Immature natural killer cell (primary cell): ENCODE measurements at regions not wholly inside any gene's neighbourhood (a gene's known extent, or its start where the extent isn't known, plus 50 kb on each side); places are given as distances from the start of the nearest gene placed in this dataset.
"Not testable (repeated sequence)": the region's sequence is repeated elsewhere in the genome, so short reads cannot be mapped to it uniquely, and the experiment has no call there.

Experiments used
- DNase-seq, 3 donors: peaks; one replicate each; pipeline ENCODE4 v3.0.0; 2022; ENCODE audit warnings: mixed read lengths in 1 of 3
- H3K27ac Mint-ChIP-seq, 6 donors: one replicate each; pipeline ENCODE4 v1.8.0; 2020; ENCODE audit warnings: mixed read lengths in 6 of 6, mild to moderate bottlenecking in 5 of 6, inconsistent platforms in 4 of 6, moderate library complexity in 3 of 6
- H3K27me3 Mint-ChIP-seq, 3 donors: one replicate each; pipeline ENCODE4 v1.8.0; 2020 to 2021; ENCODE audit warnings: low read depth in 3 of 3, mild to moderate bottlenecking in 3 of 3, mixed read lengths in 3 of 3, moderate library complexity in 3 of 3, inconsistent platforms in 1 of 3
- H3K36me3 Mint-ChIP-seq, 3 donors: one replicate each; pipeline ENCODE4 v1.8.0; 2020; ENCODE audit warnings: mixed read lengths in 3 of 3, inconsistent platforms in 2 of 3, mild to moderate bottlenecking in 2 of 3
- H3K4me1 Mint-ChIP-seq, 2 donors: one replicate each; pipeline ENCODE4 v1.8.0; 2020; ENCODE audit warnings: inconsistent platforms in 2 of 2, mild to moderate bottlenecking in 2 of 2, mixed read lengths in 2 of 2, moderate library complexity in 1 of 2
- H3K4me3 Mint-ChIP-seq, 5 donors: one replicate each; pipeline ENCODE4 v1.8.0; 2020; ENCODE audit warnings: mild to moderate bottlenecking in 5 of 5, mixed read lengths in 5 of 5, inconsistent platforms in 3 of 5, moderate library complexity in 3 of 5
- H3K9me3 Mint-ChIP-seq, 6 donors: one replicate each; pipeline ENCODE4 v1.8.0; 2020; ENCODE audit warnings: mild to moderate bottlenecking in 6 of 6, mixed read lengths in 6 of 6, inconsistent platforms in 4 of 6, moderate library complexity in 3 of 6

DNA sequence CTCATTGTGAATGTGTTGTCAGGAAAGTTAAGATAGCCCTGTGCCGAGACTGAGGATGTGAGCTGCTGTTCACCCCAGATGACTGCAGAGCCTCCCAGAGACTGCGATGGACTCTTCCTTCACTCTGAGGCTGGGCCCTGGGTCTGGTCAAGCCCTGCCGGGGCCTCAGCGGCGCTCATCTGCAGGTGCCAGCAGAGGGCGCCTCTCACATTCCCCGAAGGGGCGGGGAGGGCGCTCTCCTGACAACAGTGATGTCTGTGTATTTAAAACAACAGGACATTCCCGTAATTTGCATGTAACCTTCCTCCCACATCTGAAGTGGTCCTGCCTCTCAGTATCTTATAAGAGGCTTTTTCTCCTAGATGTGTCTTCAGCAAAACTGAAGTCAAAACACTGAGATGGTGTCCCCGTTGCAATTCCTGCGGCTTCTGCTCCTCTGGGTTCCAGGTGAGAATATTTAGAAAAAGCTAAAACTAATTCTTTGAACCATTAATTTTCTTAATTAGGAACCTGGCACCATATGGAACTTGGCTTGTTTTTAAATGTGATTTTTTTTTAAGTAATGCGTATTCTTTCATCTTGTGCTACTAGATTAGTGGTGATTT lies 1377.9 kb downstream of the RPIA start:
- Mint-ChIP-seq H3K9me3 (peaks cover 0 to 7% (median 5%) of the 10 kb centered on the region in 6 donors), H3K27ac (no peak overlapping the region), H3K36me3 (no peaks in the 10 kb centered on the region), H3K4me3 (no peak overlapping the region), H3K27me3 (peaks cover 0 to 5% (median 2%) of the 10 kb centered on the region in 3 donors), H3K4me1 (no peaks in the 10 kb centered on the region)
- DNase-seq = no peak

DNA sequence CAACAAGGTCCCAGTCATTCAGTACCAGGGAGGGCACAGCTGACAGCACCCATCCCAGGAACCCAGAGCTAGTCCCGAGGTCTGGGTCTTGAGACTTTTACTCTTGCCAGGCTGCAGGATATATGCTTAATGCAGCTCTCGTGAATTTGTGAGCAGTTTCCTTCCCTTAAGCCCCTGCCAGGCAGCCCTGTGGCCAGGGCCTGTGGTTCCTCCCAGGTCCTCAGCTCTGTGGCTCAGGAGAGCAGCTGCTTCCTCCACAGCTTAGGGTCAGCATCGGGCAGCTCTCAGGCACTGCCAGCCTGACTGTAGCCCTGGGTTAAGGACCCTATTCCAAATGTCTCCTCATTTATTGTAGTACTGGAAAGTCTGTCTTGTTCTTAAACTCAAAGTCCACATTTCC lies 1384.8 kb downstream of the RPIA start:
- H3K27me3 Mint-ChIP-seq = peaks cover 0 to 2% (median 2%) of the 10 kb centered on the region in 3 donors
- no peak overlapping the region for H3K27ac Mint-ChIP-seq
- H3K9me3 Mint-ChIP-seq = peaks cover 0 to 13% (median 5%) of the 10 kb centered on the region in 6 donors
- no peaks in the 10 kb centered on the region for H3K36me3 Mint-ChIP-seq
- H3K4me1 Mint-ChIP-seq = no peaks in the 10 kb centered on the region
- H3K4me3 Mint-ChIP-seq = no peak overlapping the region
- DNase-seq = no peak

DNA sequence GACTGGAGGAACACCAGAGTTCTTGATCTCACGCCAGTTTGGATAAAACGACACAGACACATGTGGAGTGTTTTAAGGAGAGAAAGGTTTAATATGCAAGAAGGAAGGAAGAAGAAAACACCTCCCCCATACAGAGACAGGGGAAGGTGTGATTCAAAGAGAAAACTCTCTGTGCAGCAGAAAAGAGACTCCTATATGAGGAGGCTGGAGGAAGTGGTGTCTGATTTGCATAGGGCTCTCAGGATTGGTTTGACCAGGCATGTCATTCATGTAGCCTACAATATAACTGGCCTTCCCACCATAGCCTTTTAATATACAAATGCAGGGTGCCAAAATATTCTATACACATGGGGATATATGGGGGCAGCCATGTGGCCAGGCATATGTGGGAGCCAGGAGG lies 1386.5 kb downstream of the RPIA start:
- H3K9me3 Mint-ChIP-seq = peaks cover 0 to 8% (median 6%) of the 10 kb centered on the region in 6 donors
- H3K4me3 Mint-ChIP-seq = no peak overlapping the region
- H3K27me3 Mint-ChIP-seq = peaks cover 0 to 2% (median 0%) of the 10 kb centered on the region in 3 donors
- no peak overlapping the region for H3K27ac Mint-ChIP-seq
- no peak for DNase-seq
- H3K4me1 Mint-ChIP-seq = no peaks in the 10 kb centered on the region
- H3K36me3 Mint-ChIP-seq = no peaks in the 10 kb centered on the region

DNA sequence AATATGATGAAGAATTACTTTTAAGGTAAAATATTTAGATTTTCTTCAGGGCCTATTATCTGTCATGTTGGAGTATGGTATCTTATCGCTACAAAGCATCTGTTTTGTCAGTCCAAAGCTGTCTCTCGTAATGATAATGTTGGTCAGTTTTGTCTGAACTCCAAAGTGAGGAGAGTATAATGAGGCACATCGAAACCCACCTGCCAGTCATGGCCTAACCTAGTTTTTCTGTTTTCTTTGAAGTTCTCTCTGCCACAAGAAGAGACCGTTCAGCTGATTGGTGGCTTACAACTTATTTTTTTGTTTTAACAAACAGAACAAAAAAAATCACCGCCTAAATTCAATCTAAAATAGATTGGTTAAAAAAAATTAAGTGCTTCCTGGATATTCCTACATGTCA lies 1387.9 kb downstream of the RPIA start:
- Mint-ChIP-seq H3K9me3 (peaks cover 0 to 8% (median 6%) of the 10 kb centered on the region in 6 donors), H3K4me3 (no peak overlapping the region), H3K27me3 (no peaks in the 10 kb centered on the region), H3K27ac (no peak overlapping the region), H3K4me1 (no peaks in the 10 kb centered on the region), H3K36me3 (no peaks in the 10 kb centered on the region)
- DNase-seq = no peak

DNA sequence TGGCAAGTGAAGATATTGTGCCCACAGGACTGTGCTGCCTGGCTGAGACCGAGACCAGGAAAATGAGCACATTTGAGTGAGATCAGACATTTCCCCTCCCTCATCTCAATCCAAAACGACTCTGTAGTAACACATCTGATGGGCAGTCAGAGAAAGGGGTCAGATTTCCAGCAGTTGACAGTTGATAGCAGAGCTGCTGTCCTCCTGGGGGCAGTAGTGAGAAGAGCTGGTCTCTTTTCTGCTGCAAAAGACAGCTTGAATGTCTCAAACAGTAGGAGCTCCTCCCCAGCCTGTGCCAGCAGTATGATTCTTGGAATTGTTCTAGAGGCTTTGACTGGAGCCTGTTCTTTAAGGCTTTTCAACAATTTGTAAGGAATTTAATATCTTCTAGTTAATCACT lies 1396.3 kb downstream of the RPIA start:
- H3K9me3 Mint-ChIP-seq, H3K4me1 Mint-ChIP-seq, H3K27me3 Mint-ChIP-seq, H3K27ac Mint-ChIP-seq, H3K36me3 Mint-ChIP-seq, H3K4me3 Mint-ChIP-seq, DNase-seq: not testable (repeated sequence)

DNA sequence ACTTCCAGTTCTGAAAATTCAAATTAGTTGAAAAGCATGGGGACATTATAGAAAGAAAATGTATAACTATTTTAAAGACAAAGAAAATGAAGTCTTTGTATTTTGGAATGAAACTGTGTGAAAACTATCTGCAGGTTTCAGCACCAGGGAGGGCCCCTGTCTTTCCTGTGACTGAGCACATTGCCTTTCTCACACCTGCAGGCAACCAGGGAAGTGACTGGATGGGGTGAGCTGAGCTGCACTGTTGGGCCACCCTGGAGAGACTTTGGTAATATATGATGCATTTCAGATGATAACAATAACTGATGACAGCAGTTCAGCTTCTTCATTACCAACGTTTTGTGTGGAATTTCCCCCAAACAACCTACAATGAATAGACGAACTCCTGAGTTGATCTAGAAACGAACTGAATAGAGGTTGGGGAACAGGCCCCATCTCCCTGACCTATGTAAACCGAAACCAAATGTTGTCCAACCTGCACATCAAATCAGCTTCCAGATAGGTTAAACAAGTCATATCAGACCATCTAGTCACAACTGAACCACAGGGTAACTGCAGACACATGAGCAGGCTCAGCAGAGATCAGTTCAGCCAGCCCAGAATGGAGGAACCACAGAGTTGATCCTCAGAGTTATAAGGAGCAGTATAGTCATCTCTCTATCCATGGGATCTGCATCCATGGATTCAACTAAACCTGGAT lies 1402.2 kb downstream of the RPIA start:
- H3K27ac Mint-ChIP-seq, DNase-seq, H3K4me1 Mint-ChIP-seq, H3K27me3 Mint-ChIP-seq, H3K36me3 Mint-ChIP-seq, H3K4me3 Mint-ChIP-seq, H3K9me3 Mint-ChIP-seq: not testable (repeated sequence)

DNA sequence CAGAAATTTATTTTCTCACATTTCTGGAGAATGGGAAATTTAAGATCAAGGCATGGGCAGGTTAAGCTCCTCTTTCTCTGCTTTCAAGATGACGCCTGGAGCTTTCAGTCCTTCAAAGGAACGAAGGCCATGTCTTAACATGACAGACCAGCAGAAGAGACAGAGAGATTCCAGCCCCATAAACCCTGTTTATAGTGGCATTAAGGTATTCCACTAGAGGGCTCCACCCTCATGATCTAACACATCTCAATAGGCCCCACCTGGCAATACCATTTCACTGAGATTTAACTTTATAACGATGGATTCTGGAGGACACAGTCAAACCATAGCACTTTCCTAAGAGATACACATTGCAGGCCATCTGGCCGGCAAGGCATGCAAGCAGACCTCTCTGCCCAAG lies 1406.1 kb downstream of the RPIA start:
- not testable (repeated sequence) for H3K4me1 Mint-ChIP-seq, H3K27ac Mint-ChIP-seq, H3K27me3 Mint-ChIP-seq, H3K4me3 Mint-ChIP-seq, H3K36me3 Mint-ChIP-seq, H3K9me3 Mint-ChIP-seq, DNase-seq

DNA sequence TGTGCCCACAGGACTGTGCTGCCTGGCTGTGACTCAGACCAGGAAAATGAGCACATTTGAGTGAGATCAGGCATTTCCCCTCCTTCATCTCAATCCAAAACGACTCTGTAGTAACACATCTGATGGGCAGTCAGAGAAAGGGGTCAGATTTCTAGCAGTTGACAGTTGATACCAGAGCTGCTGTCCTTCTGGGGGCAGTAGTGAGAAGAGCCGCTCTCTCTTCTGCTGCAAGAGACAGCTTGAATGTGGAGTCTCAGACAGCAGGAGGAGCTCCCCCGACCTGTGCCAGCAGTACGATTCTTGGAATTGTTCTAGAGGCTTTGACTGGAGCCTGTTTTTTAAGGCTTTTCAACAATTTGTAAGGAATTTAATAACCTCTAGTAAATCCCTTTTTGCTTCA lies 1413.7 kb downstream of the RPIA start:
- not testable (repeated sequence) for H3K36me3 Mint-ChIP-seq, DNase-seq, H3K27me3 Mint-ChIP-seq, H3K9me3 Mint-ChIP-seq, H3K4me1 Mint-ChIP-seq, H3K4me3 Mint-ChIP-seq, H3K27ac Mint-ChIP-seq

DNA sequence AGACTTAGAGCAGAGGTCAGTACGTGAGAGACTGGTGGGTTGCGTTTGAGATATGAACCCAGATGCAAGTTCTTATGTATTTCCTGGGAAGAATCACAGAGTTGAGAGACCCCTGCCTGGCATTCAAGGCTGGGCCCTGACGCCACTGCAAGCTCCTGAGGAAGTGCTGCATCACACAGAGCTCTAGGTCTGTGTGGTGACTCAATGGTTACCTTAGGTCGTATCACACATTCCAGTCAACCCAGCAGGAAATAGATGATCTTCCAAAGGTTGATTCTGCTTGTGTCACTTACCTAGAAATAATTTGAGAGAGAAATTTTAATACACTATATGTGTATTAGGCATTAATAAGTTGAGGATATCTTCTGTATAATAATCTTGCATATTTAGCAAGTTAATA lies 1431.9 kb downstream of the RPIA start:
- not testable (repeated sequence) for H3K4me3 Mint-ChIP-seq, H3K9me3 Mint-ChIP-seq, H3K27me3 Mint-ChIP-seq, H3K36me3 Mint-ChIP-seq, H3K4me1 Mint-ChIP-seq, H3K27ac Mint-ChIP-seq, DNase-seq

DNA sequence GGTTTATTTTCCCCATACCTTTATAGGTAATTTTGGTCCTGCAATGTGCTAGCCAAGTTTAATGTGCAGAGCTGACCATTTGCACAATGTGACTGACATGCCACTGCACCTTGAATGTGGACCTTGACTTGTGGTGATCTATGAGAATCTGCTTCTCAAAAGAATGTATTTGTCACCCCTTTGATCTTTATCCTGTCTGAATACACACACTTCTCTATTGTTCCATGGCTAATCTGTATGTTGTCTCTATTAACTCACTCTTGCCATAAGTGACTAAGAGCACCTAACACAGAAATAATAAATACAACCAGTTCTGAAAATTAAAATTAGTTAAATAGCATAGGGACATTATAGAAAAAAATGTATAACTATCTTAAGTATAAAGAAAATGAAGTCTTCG lies 1447.6 kb downstream of the RPIA start:
- H3K4me3 Mint-ChIP-seq, H3K36me3 Mint-ChIP-seq, H3K9me3 Mint-ChIP-seq, DNase-seq, H3K27me3 Mint-ChIP-seq, H3K4me1 Mint-ChIP-seq, H3K27ac Mint-ChIP-seq: not testable (repeated sequence)

DNA sequence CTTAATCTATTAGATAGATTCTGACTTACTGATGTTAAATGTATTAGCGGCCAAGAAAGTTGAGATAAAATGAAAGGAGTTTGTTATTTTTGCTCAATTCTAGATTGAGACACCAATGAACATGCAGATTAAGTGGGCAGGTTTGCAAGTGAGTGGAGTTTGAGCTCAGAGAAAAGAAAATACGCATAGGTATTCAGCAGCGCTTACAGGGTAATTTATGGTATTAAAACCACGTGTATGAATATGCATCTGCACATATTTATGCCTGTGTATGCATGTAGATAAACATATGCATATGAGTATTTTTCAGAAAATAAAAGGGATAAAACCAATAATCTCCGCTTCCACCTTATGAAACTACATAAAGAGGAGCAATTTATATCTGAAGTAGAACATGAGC lies 1450.1 kb downstream of the RPIA start:
- H3K27me3 Mint-ChIP-seq, H3K4me1 Mint-ChIP-seq, DNase-seq, H3K4me3 Mint-ChIP-seq, H3K27ac Mint-ChIP-seq, H3K9me3 Mint-ChIP-seq, H3K36me3 Mint-ChIP-seq: not testable (repeated sequence)

DNA sequence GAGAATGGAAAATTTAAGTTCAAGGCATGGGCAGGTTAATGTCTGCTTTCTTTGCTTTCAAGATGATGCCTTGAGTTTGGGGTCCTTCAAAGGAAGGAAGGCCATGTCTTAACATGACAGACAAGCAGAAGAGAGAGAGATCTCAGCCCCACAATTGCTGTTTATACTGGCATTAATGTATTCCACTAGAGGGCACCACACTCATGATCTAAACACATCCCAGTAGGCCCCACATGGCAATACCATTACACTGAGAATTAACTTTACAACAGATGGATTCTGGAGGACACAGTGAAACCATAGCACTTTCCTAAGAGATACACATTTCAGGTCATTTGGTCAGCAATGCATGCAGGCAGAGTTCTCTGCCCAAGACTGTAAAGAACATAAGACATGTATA lies 1460.3 kb downstream of the RPIA start:
- H3K4me3 Mint-ChIP-seq, H3K27me3 Mint-ChIP-seq, H3K4me1 Mint-ChIP-seq, H3K27ac Mint-ChIP-seq, H3K36me3 Mint-ChIP-seq, H3K9me3 Mint-ChIP-seq, DNase-seq: not testable (repeated sequence)

DNA sequence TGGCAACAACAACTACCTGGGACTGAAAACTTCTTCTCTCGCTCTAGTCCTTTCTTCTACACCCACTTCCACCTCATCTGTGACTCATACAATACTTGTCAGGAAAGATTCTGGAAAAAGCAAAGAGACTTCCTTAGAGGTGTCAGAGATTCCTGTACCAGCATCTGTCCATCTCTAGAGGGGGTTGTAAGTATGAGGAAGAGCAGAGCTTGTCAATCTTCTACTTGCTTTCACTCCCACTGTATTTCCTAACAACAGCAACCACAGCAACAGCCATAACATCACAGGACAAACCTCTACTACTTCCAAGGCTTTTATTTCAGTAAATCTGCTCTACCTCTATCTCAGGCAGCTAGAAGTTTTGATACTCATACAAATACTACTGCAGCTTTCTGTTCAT lies 1479.5 kb downstream of the RPIA start:
- H3K9me3 Mint-ChIP-seq, DNase-seq, H3K36me3 Mint-ChIP-seq, H3K4me1 Mint-ChIP-seq, H3K27ac Mint-ChIP-seq, H3K27me3 Mint-ChIP-seq, H3K4me3 Mint-ChIP-seq: not testable (repeated sequence)

DNA sequence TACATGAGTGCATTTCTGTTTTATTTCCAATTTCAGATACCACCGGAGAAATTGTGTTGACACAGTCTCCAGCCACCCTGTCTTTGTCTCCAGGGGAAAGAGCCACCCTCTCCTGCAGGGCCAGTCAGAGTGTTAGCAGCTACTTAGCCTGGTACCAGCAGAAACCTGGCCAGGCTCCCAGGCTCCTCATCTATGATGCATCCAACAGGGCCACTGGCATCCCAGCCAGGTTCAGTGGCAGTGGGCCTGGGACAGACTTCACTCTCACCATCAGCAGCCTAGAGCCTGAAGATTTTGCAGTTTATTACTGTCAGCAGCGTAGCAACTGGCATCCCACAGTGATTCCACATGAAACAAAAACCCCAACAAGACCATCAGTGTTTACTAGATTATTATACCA lies 1481.6 kb downstream of the RPIA start:
- not testable (repeated sequence) for H3K36me3 Mint-ChIP-seq, H3K4me1 Mint-ChIP-seq, DNase-seq, H3K27ac Mint-ChIP-seq, H3K4me3 Mint-ChIP-seq, H3K9me3 Mint-ChIP-seq, H3K27me3 Mint-ChIP-seq

DNA sequence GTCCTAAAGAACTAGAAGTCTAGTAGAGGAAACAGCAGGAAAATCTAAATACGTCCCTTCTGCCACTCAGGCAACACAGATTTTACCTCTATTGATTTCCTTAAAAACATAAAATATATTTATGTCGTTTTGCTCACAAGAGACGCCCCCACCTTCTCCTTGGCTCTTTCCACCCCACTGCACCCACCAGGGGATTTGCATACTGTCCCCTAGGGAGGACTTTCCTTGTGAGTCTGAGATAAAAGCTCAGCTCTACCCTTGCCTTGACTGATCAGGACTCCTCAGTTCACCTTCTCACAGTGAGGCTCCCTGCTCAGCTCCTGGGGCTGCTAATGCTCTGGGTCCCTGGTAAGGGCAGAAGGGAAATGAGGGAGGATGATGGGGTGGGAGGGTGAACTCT lies 1488.1 kb downstream of the RPIA start:
- H3K4me3 Mint-ChIP-seq, H3K36me3 Mint-ChIP-seq, H3K27me3 Mint-ChIP-seq, H3K4me1 Mint-ChIP-seq, DNase-seq, H3K27ac Mint-ChIP-seq, H3K9me3 Mint-ChIP-seq: not testable (repeated sequence)
